LNCAP (cell line): ENCODE measurements at regions not wholly inside any gene's neighbourhood (a gene's known extent, or its start where the extent isn't known, plus 50 kb on each side); places are given as distances from the start of the nearest gene placed in this dataset.

Source experiments
- TF ChIP-seq, protein P1 (sequence below): fragments of 450-650 bp; IDR thresholded peaks from 2 replicates; pipeline ENCODE4 v1.5.1; 2017; ENCODE audit warnings: mild to moderate bottlenecking

GRCh38 chr11:128095466-128095981 is 491.8 kb downstream of the ETS1 start:
- TF ChIP-seq, protein P1, sequence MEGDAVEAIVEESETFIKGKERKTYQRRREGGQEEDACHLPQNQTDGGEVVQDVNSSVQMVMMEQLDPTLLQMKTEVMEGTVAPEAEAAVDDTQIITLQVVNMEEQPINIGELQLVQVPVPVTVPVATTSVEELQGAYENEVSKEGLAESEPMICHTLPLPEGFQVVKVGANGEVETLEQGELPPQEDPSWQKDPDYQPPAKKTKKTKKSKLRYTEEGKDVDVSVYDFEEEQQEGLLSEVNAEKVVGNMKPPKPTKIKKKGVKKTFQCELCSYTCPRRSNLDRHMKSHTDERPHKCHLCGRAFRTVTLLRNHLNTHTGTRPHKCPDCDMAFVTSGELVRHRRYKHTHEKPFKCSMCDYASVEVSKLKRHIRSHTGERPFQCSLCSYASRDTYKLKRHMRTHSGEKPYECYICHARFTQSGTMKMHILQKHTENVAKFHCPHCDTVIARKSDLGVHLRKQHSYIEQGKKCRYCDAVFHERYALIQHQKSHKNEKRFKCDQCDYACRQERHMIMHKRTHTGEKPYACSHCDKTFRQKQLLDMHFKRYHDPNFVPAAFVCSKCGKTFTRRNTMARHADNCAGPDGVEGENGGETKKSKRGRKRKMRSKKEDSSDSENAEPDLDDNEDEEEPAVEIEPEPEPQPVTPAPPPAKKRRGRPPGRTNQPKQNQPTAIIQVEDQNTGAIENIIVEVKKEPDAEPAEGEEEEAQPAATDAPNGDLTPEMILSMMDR = no peak

- TF ChIP-seq, protein P1 = no peak
Measured at GRCh38 chr11:128093689-128094088, 493.7 kb downstream of the ETS1 start.

- TF ChIP-seq, protein P1 = no peak
Measured at GRCh38 chr11:128089962-128090361, 497.4 kb downstream of the ETS1 start.

GRCh38 chr11:128086794-128087193 is 500.6 kb downstream of the ETS1 start:
- TF ChIP-seq, protein P1 = no peak

DNA sequence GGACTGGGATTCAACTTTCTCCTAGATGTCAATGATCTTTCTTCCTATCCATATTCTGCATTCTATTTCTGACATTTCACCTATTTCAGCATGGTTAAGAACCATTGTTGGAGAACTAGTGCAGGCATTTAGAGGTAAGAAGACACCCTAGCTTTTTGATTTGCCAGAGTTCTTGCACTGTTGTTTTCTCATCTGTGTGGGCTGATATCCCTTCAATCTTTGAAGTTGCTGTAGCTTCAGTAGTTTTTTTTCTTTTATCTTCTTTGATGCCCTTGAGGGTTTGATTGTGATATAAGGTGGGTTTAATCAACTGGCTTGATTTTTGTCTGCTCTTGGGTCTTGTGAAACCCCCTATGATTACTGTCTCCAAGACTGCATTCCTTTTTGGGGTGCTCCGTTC is 502.1 kb downstream of the ETS1 start:
- TF ChIP-seq, protein P1 = no peak

DNA sequence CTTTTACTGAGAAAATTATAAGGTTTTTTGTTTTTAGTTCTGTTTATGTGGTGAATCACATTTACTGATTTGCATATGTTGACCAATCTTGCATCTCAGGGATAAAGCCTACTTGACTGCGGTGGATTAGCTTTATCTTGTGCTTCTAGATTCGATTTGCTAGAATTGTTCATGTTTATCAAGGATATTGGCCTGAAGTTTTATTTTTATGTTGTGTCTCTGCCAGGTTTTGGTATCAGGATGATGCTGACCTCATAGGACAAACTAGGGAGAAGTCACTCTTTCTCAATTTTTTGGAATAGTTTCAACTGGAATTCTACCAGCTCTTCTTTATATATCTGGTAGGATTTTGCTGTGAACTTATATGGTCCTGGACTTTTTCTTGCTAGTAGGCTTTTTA is 504.8 kb downstream of the ETS1 start:
- TF ChIP-seq, protein P1 = no peak

GRCh38 chr11:128069665-128070064 is 517.7 kb downstream of the ETS1 start:
- TF ChIP-seq, protein P1 = no peak

- TF ChIP-seq, protein P1 = no peak
Measured at GRCh38 chr11:128067780-128068179, 519.6 kb downstream of the ETS1 start.
